Stimulated activated effector memory CD8-positive, alpha-beta T cell treated with anti-CD3 and anti-CD28 coated beads, Interleukin-12 subunit alpha, Interleukin-12 subunit beta, amount 100 ng/mL, for 72 hours (primary cell): ENCODE measurements at regions not wholly inside any gene's neighbourhood (a gene's known extent, or its start where the extent isn't known, plus 50 kb on each side); places are given as distances from the start of the nearest gene placed in this dataset.

Experiments
- ATAC-seq: fragments of 150-1000 bp; cut with Tn5 transposase; 2 replicates; pipeline ENCODE4 v1.10.0; 2021
- DNase-seq, 2 donors: peaks; one replicate each; pipeline ENCODE4 v3.0.0; 2021 to 2022; ENCODE audit warnings: low spot score in 2 of 2
- H3K27ac Mint-ChIP-seq: one replicate; pipeline ENCODE4 v1.8.0; 2022; ENCODE audit warnings: mild to moderate bottlenecking, mixed read lengths
- H3K36me3 Mint-ChIP-seq: one replicate; pipeline ENCODE4 v1.8.0; 2022; ENCODE audit warnings: mild to moderate bottlenecking, mixed read lengths
- H3K4me1 Mint-ChIP-seq: one replicate; pipeline ENCODE4 v1.8.0; 2022; ENCODE audit warnings: mixed read lengths
- H3K4me3 Mint-ChIP-seq: one replicate; pipeline ENCODE4 v1.8.0; 2022; ENCODE audit warnings: mild to moderate bottlenecking, mixed read lengths
- H3K9me3 Mint-ChIP-seq: one replicate; pipeline ENCODE4 v1.8.0; 2022; ENCODE audit warnings: mixed read lengths

GRCh38 chr10:61135276-61135721, 191.3 kb upstream of the RHOBTB1 start:
- H3K9me3 Mint-ChIP-seq, result no peaks in the 10 kb centered on the region
- DNase-seq (no peak), ATAC-seq (peak; percentile 31)
- no peak overlapping the region for H3K27ac Mint-ChIP-seq
- no peak overlapping the region for H3K4me3 Mint-ChIP-seq
- no peaks in the 10 kb centered on the region for H3K4me1 Mint-ChIP-seq
- H3K36me3 Mint-ChIP-seq, result no peaks in the 10 kb centered on the region

- no peak for ATAC-seq
- no peaks in the 10 kb centered on the region for H3K36me3 Mint-ChIP-seq
- no peak overlapping the region for H3K27ac Mint-ChIP-seq
- H3K4me1 Mint-ChIP-seq, result no peaks in the 10 kb centered on the region
- no peak overlapping the region for H3K4me3 Mint-ChIP-seq
- H3K9me3 Mint-ChIP-seq, result peaks cover 3% of the 10 kb centered on the region
- DNase-seq, result no peak
Observed at GRCh38 chr10:61130366-61130765, 186.4 kb upstream of the RHOBTB1 start.

GRCh38 chr10:61128196-61128595, 184.2 kb upstream of the RHOBTB1 start:
- ATAC-seq (no peak), DNase-seq (no peak)
- no peaks in the 10 kb centered on the region for H3K4me1 Mint-ChIP-seq
- no peaks in the 10 kb centered on the region for H3K36me3 Mint-ChIP-seq
- H3K9me3 Mint-ChIP-seq, result peaks cover 3% of the 10 kb centered on the region
- no peak overlapping the region for H3K27ac Mint-ChIP-seq
- H3K4me3 Mint-ChIP-seq, result no peak overlapping the region

- H3K4me3 Mint-ChIP-seq, result no peak overlapping the region
- ATAC-seq, result no peak
- peaks cover 3% of the 10 kb centered on the region for H3K9me3 Mint-ChIP-seq
- no peaks in the 10 kb centered on the region for H3K36me3 Mint-ChIP-seq
- no peaks in the 10 kb centered on the region for H3K4me1 Mint-ChIP-seq
- H3K27ac Mint-ChIP-seq, result no peak overlapping the region
- DNase-seq, result no peak
Observed at GRCh38 chr10:61125560-61126170, 181.7 kb upstream of the RHOBTB1 start.

GRCh38 chr10:61124756-61125530, 181.0 kb upstream of the RHOBTB1 start:
- H3K4me1 Mint-ChIP-seq, result no peaks in the 10 kb centered on the region
- H3K4me3 Mint-ChIP-seq, result no peak overlapping the region
- no peak overlapping the region for H3K27ac Mint-ChIP-seq
- DNase-seq (no peak), ATAC-seq (no peak)
- H3K9me3 Mint-ChIP-seq, result peaks cover 3% of the 10 kb centered on the region
- no peaks in the 10 kb centered on the region for H3K36me3 Mint-ChIP-seq

GRCh38 chr10:61120805-61121204, 176.8 kb upstream of the RHOBTB1 start:
- no peak overlapping the region for H3K4me3 Mint-ChIP-seq
- H3K36me3 Mint-ChIP-seq, result no peaks in the 10 kb centered on the region
- H3K27ac Mint-ChIP-seq, result no peak overlapping the region
- no peaks in the 10 kb centered on the region for H3K9me3 Mint-ChIP-seq
- DNase-seq (no peak), ATAC-seq (no peak)
- no peaks in the 10 kb centered on the region for H3K4me1 Mint-ChIP-seq

- no peak overlapping the region for H3K4me3 Mint-ChIP-seq
- no peaks in the 10 kb centered on the region for H3K4me1 Mint-ChIP-seq
- no peak overlapping the region for H3K27ac Mint-ChIP-seq
- H3K9me3 Mint-ChIP-seq, result no peaks in the 10 kb centered on the region
- DNase-seq, result no peak
- ATAC-seq, result no peak
- no peaks in the 10 kb centered on the region for H3K36me3 Mint-ChIP-seq
Observed at GRCh38 chr10:61119573-61119972, 175.6 kb upstream of the RHOBTB1 start.

GRCh38 chr10:61115897-61116296, 171.9 kb upstream of the RHOBTB1 start:
- ATAC-seq (no peak), DNase-seq (no peak)
- Mint-ChIP-seq H3K36me3 (no peaks in the 10 kb centered on the region), H3K4me3 (no peak overlapping the region), H3K4me1 (no peaks in the 10 kb centered on the region), H3K9me3 (no peaks in the 10 kb centered on the region), H3K27ac (no peak overlapping the region)

GRCh38 chr10:61112771-61113170, 168.8 kb upstream of the RHOBTB1 start:
- ATAC-seq, result no peak

GRCh38 chr10:61110936-61111335, 167.0 kb upstream of the RHOBTB1 start:
- H3K36me3 Mint-ChIP-seq, result no peaks in the 10 kb centered on the region
- no peak for DNase-seq
- H3K9me3 Mint-ChIP-seq, result no peaks in the 10 kb centered on the region
- H3K4me1 Mint-ChIP-seq, result no peaks in the 10 kb centered on the region
- no peak overlapping the region for H3K27ac Mint-ChIP-seq
- no peak for ATAC-seq
- no peak overlapping the region for H3K4me3 Mint-ChIP-seq

More at GRCh38 chr10:61112771-61113170, 168.8 kb upstream of the RHOBTB1 start:
- H3K4me3 Mint-ChIP-seq, result no peak overlapping the region
- H3K27ac Mint-ChIP-seq, result no peak overlapping the region
- no peaks in the 10 kb centered on the region for H3K4me1 Mint-ChIP-seq
- H3K9me3 Mint-ChIP-seq, result no peaks in the 10 kb centered on the region
- DNase-seq, result no peak
- no peaks in the 10 kb centered on the region for H3K36me3 Mint-ChIP-seq

- DNase-seq, result no peak
- no peak overlapping the region for H3K27ac Mint-ChIP-seq
- H3K4me1 Mint-ChIP-seq, result no peaks in the 10 kb centered on the region
Observed at GRCh38 chr10:61110188-61110844, 166.3 kb upstream of the RHOBTB1 start.

GRCh38 chr10:61108915-61109314, 164.9 kb upstream of the RHOBTB1 start:
- Mint-ChIP-seq H3K27ac (no peak overlapping the region), H3K4me3 (no peak overlapping the region), H3K4me1 (no peaks in the 10 kb centered on the region), H3K36me3 (no peaks in the 10 kb centered on the region), H3K9me3 (no peaks in the 10 kb centered on the region)
- no peak for ATAC-seq
- no peak for DNase-seq

More at GRCh38 chr10:61110188-61110844, 166.3 kb upstream of the RHOBTB1 start:
- no peak for ATAC-seq
- H3K4me3 Mint-ChIP-seq, result no peak overlapping the region
- H3K9me3 Mint-ChIP-seq, result no peaks in the 10 kb centered on the region
- no peaks in the 10 kb centered on the region for H3K36me3 Mint-ChIP-seq

GRCh38 chr10:61100887-61101286, 156.9 kb upstream of the RHOBTB1 start:
- DNase-seq (no peak), ATAC-seq (no peak)
- H3K9me3 Mint-ChIP-seq, result peaks cover 2% of the 10 kb centered on the region
- no peak overlapping the region for H3K4me3 Mint-ChIP-seq
- H3K4me1 Mint-ChIP-seq, result no peaks in the 10 kb centered on the region
- H3K36me3 Mint-ChIP-seq, result no peaks in the 10 kb centered on the region
- no peak overlapping the region for H3K27ac Mint-ChIP-seq

- Mint-ChIP-seq H3K36me3 (no peaks in the 10 kb centered on the region), H3K4me1 (no peaks in the 10 kb centered on the region), H3K4me3 (no peak overlapping the region), H3K9me3 (peaks cover 2% of the 10 kb centered on the region), H3K27ac (no peak overlapping the region)
- ATAC-seq (no peak), DNase-seq (no peak)
Observed at GRCh38 chr10:61099756-61100155, 155.8 kb upstream of the RHOBTB1 start.

- DNase-seq, result no peak
- Mint-ChIP-seq H3K4me3 (no peak overlapping the region), H3K27ac (no peak overlapping the region), H3K9me3 (peaks cover 2% of the 10 kb centered on the region), H3K4me1 (no peaks in the 10 kb centered on the region), H3K36me3 (no peaks in the 10 kb centered on the region)
- no peak for ATAC-seq
Observed at GRCh38 chr10:61098966-61099365, 155.0 kb upstream of the RHOBTB1 start.

GRCh38 chr10:61097026-61097425, 153.0 kb upstream of the RHOBTB1 start:
- H3K4me3 Mint-ChIP-seq, result no peak overlapping the region
- no peaks in the 10 kb centered on the region for H3K36me3 Mint-ChIP-seq
- no peak for DNase-seq
- no peak for ATAC-seq
- H3K27ac Mint-ChIP-seq, result no peak overlapping the region
- H3K4me1 Mint-ChIP-seq, result no peaks in the 10 kb centered on the region
- peaks cover 2% of the 10 kb centered on the region for H3K9me3 Mint-ChIP-seq
